NCI-H226 (cell line): ENCODE measurements at regions not wholly inside any gene's neighbourhood (a gene's known extent, or its start where the extent isn't known, plus 50 kb on each side); places are given as distances from the start of the nearest gene placed in this dataset.
"Not testable (repeated sequence)": the region's sequence is repeated elsewhere in the genome, so short reads cannot be mapped to it uniquely, and the experiment has no call there.

Source experiments
- DNase-seq: peaks from one replicate; pipeline ENCODE4 v3.0.0-alpha.2; 2015

DNA sequence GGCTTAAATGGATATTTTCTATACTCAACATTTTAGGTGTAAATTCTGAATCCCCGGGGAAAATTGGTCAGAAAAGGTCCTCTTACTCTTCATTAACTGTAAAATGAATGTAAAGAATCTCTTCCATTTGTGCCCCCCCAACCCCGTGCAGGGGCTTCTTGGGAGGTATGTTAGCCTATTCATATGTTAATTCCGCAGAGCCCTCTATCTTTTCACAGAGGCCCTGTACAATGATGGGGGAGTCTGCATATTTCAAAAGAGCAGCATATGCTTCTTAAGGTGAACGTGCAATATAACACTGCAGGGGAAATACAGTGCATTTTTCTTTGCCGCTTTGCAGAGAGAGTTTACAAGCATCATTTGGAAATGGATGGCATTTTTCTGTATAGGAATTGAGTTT lies 88.5 kb upstream of the CXorf66 start:
- DNase-seq, result no peak

GRCh38 chrX:140050906-140051305 lies 85.6 kb upstream of the CXorf66 start:
- DNase-seq, result no peak

- peak; percentile 11 for DNase-seq
Observed at GRCh38 chrX:140040386-140040785, 75.1 kb upstream of the CXorf66 start.

DNA sequence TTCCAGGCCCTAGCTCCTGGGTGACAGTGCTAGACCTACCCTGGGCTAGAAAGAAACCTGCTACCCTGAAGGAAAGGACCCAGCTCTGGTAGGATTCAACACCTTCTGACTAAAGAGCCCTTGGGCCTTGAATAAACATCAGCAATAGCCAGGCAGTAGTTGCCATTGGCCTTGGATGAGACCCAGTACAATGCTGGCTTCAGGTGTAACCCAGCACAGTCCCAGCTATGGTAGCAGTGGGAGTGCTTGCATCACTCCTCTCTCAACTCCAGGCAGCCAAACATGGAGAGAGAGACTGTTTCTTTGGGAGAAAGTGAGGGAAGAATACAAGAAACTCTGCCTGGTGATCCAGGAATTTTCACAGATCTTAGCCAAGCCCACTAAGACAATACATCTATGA lies 73.5 kb upstream of the CXorf66 start:
- no peak for DNase-seq

DNA sequence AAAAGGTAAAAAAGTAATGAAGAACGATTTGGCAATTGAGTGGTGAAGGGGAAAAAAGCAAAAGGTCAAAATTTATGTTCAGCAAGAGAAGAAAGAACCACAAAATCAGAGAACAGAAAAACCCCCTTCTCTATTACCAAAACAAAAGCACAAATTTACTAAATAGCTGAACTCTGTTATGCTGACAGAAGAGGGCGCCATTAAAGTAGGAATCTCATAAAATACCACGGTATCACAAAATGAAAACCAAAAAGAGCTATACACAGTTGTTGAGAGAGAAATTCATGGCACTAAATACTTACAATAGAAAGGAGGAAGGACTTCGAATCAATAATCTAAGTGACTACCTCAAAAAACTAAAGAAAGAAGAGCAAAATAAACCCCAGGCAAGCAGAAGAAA lies 69.6 kb upstream of the CXorf66 start:
- DNase-seq, result no peak

- no peak for DNase-seq
Observed at GRCh38 chrX:140022482-140022881, 57.2 kb upstream of the CXorf66 start.

DNA sequence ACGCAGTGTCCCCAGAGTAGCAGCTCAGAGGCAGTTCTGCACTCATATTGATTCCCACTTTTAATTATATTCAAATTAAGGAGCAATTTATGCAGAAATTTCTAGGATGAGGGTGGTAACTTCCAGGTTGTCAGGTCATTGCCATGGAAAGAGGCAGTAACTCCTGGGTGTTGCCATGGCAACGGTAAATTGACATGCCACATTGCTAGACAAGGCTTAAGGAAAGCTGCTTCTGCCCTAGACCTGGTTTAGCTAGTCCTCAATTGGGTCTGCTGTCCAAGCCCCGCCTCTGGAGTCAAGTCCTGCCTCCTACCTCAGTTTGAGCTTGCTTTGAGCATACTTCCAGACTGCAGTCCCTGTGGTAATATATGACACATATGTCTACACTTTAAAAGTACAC lies 53.8 kb upstream of the CXorf66 start:
- DNase-seq, result not testable (repeated sequence)
